ENCODE measurements at regions not wholly inside any gene's neighbourhood (a gene's known extent, or its start where the extent isn't known, plus 50 kb on each side); places are given as distances from the start of the nearest gene placed in this dataset.

DNA sequence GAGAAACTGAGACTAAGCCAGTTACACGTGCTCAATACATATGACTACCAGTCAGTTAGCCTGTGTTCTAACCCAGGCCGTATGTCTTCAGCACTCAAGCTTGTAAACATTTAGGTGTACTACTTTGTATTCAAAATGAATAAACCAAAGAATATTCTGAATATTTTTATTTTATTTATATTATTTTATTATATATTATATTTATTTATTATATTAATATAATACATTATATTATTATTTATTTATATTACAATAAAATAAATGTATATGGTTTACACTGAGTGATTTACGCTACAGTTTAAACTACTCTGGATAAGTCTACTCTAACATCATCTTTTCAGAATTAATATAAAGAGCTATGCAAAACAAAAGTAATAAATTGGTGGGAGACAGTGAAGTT, 691.5 kb downstream of the CENPC start:
- H3K36me3 Mint-ChIP-seq = no peaks in the 10 kb centered on the region
- no peaks in the 10 kb centered on the region for H3K4me1 Mint-ChIP-seq
- Histone ChIP-seq H3K27ac (ENCODE audit: low read length) (no peak overlapping the region), H3K9me3 (no peaks in the 10 kb centered on the region), H3K4me3 (ENCODE audit: control insufficient read depth in 1 of 2, extremely low read depth in 1 of 2, low read length in 1 of 2) (no peak overlapping the region), H3K4me1 (ENCODE audit: control insufficient read depth in 1 of 2, extremely low read depth in 1 of 2, insufficient read depth in 2 of 2, low read length in 2 of 2) (no peaks in the 10 kb centered on the region), H3K36me3 (ENCODE audit: control insufficient read depth in 2 of 2, extremely low read depth in 1 of 2, insufficient read depth in 1 of 2, low read length in 1 of 2) (no peaks in the 10 kb centered on the region), H3K27me3 (replicated peaks in 1 of 2; ENCODE audit: control insufficient read depth in 2 of 2, extremely low read depth in 1 of 2, insufficient read depth in 2 of 2, low read length in 1 of 2) (no peaks in the 10 kb centered on the region)
- peaks cover 0 to 4% (median 0%) of the 10 kb centered on the region in 3 donors for H3K9me3 Mint-ChIP-seq
- ChIA-PET CTCF (no interaction called here), POLR2A (no interaction called here)
- no peaks in the 10 kb centered on the region for H3K27me3 Mint-ChIP-seq
- H3K4me3 Mint-ChIP-seq = no peak overlapping the region
- H3K27ac Mint-ChIP-seq = no peak overlapping the region
- DNase-seq (no peak), ATAC-seq (replicated peaks in 1 of 4) (no peak)
- no CpG with 5 or more reads among the region's 3 CpGs for WGBS (ENCODE audit: insufficient coverage)

DNA sequence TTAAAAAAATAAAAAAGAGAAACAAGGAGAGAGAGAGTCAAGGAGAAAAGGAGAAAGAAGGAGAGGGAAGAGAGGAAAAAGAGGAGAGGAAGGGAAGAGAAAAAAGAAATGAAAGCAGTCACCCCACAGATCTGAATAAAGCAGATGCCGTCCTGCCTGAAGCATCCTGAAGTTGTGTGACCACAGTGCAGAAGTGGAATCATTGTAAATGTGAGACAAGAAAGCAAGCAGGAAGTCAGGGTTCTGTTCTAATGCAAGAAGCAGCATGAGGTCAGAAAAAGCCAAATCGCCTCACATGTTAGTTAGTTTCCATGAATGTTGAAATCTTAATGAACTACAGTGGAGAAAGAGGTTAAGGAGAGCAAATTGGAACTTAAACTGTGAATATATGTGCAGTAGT, 692.5 kb downstream of the CENPC start:
- peaks cover 0 to 4% (median 0%) of the 10 kb centered on the region in 3 donors for H3K9me3 Mint-ChIP-seq
- H3K27me3 Mint-ChIP-seq = no peaks in the 10 kb centered on the region
- H3K4me1 ChIP-seq (ENCODE audit: control insufficient read depth in 1 of 2, extremely low read depth in 1 of 2, insufficient read depth in 2 of 2, low read length in 2 of 2) = no peaks in the 10 kb centered on the region
- no peak overlapping the region for H3K27ac Mint-ChIP-seq
- no peaks in the 10 kb centered on the region for H3K36me3 Mint-ChIP-seq
- DNase-seq (no peak), ATAC-seq (replicated peaks in 1 of 4) (no peak)
- no peak overlapping the region for H3K4me3 ChIP-seq (ENCODE audit: control insufficient read depth in 1 of 2, extremely low read depth in 1 of 2, low read length in 1 of 2)
- H3K36me3 ChIP-seq (ENCODE audit: control insufficient read depth in 2 of 2, extremely low read depth in 1 of 2, insufficient read depth in 1 of 2, low read length in 1 of 2) = no peaks in the 10 kb centered on the region
- no peak overlapping the region for H3K27ac ChIP-seq (ENCODE audit: low read length)
- no peaks in the 10 kb centered on the region for H3K4me1 Mint-ChIP-seq
- ChIA-PET CTCF (no interaction called here), POLR2A (no interaction called here)
- H3K27me3 ChIP-seq (replicated peaks in 1 of 2; ENCODE audit: control insufficient read depth in 2 of 2, extremely low read depth in 1 of 2, insufficient read depth in 2 of 2, low read length in 1 of 2) = no peaks in the 10 kb centered on the region
- H3K4me3 Mint-ChIP-seq = no peak overlapping the region
- no peaks in the 10 kb centered on the region for H3K9me3 ChIP-seq
- WGBS (ENCODE audit: insufficient coverage) = 48% methylated on average over 2 of the region's 2 CpGs

DNA sequence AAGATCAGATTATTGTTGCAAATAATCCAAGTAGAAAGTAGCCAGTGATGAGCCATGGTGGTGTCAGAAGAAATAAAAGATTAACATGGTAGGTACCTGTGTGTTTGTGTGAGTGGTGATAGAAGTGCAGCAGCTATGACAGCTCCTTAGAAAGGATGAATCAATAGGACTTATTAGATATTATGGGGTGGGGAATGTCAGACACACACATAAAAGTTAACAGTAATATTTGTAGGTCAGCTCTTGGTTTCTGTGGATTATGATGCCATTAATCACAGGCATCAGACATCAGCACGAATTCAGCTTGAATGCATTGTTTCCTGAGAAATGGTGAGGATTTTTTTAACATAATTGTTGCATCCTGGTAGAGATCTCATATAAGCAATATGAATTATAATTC, 695.7 kb downstream of the CENPC start:
- Mint-ChIP-seq H3K27me3 (no peaks in the 10 kb centered on the region), H3K9me3 (no peaks in the 10 kb centered on the region), H3K27ac (no peak overlapping the region), H3K4me3 (no peak overlapping the region), H3K36me3 (no peaks in the 10 kb centered on the region), H3K4me1 (no peaks in the 10 kb centered on the region)
- Histone ChIP-seq H3K4me3 (ENCODE audit: control insufficient read depth in 1 of 2, extremely low read depth in 1 of 2, low read length in 1 of 2) (no peak overlapping the region), H3K27ac (ENCODE audit: low read length) (no peak overlapping the region), H3K4me1 (ENCODE audit: control insufficient read depth in 1 of 2, extremely low read depth in 1 of 2, insufficient read depth in 2 of 2, low read length in 2 of 2) (no peaks in the 10 kb centered on the region), H3K36me3 (ENCODE audit: control insufficient read depth in 2 of 2, extremely low read depth in 1 of 2, insufficient read depth in 1 of 2, low read length in 1 of 2) (no peaks in the 10 kb centered on the region), H3K9me3 (no peaks in the 10 kb centered on the region), H3K27me3 (replicated peaks in 1 of 2; ENCODE audit: control insufficient read depth in 2 of 2, extremely low read depth in 1 of 2, insufficient read depth in 2 of 2, low read length in 1 of 2) (no peaks in the 10 kb centered on the region)
- POLR2A ChIA-PET = no interaction called here
- WGBS (ENCODE audit: insufficient coverage) = no CpG with 5 or more reads among the region's 1 CpG
- DNase-seq = no peak
- ATAC-seq (replicated peaks in 1 of 4) = no peak
- CTCF ChIA-PET = no interaction called here

DNA sequence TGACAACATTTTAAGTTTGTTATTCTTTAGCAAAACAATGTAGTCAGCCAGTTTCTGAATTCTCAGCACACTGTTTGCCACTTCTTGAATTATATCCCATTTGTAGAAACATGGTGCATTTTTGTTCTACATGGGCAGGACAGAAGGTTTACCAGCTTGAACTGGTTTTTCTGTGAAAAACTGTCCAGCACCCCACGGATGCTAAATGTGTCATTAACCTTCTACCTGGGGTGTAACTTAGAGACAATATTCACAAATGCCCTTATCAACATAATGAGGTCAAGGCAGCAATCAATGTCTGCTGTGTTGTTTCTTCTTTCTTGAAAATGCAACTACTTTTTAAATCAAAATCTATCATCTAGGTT, 702.6 kb downstream of the CENPC start:
- ATAC-seq (replicated peaks in 1 of 4) (no peak), DNase-seq (no peak)
- H3K36me3 Mint-ChIP-seq = no peaks in the 10 kb centered on the region
- no peaks in the 10 kb centered on the region for H3K4me1 Mint-ChIP-seq
- H3K27me3 ChIP-seq (replicated peaks in 1 of 2; ENCODE audit: control insufficient read depth in 2 of 2, extremely low read depth in 1 of 2, insufficient read depth in 2 of 2, low read length in 1 of 2) = no peaks in the 10 kb centered on the region
- WGBS (ENCODE audit: insufficient coverage) = no CpG with 5 or more reads among the region's 1 CpG
- no peak overlapping the region for H3K4me3 Mint-ChIP-seq
- no peaks in the 10 kb centered on the region for H3K27me3 Mint-ChIP-seq
- H3K4me3 ChIP-seq (ENCODE audit: control insufficient read depth in 1 of 2, extremely low read depth in 1 of 2, low read length in 1 of 2) = no peak overlapping the region
- H3K4me1 ChIP-seq (ENCODE audit: control insufficient read depth in 1 of 2, extremely low read depth in 1 of 2, insufficient read depth in 2 of 2, low read length in 2 of 2) = no peaks in the 10 kb centered on the region
- H3K9me3 ChIP-seq = no peaks in the 10 kb centered on the region
- ChIA-PET POLR2A (no interaction called here), CTCF (no interaction called here)
- no peaks in the 10 kb centered on the region for H3K36me3 ChIP-seq (ENCODE audit: control insufficient read depth in 2 of 2, extremely low read depth in 1 of 2, insufficient read depth in 1 of 2, low read length in 1 of 2)
- H3K27ac Mint-ChIP-seq = no peak overlapping the region
- peaks cover 7 to 14% (median 11%) of the 10 kb centered on the region in 3 donors for H3K9me3 Mint-ChIP-seq
- H3K27ac ChIP-seq (ENCODE audit: low read length) = no peak overlapping the region

DNA sequence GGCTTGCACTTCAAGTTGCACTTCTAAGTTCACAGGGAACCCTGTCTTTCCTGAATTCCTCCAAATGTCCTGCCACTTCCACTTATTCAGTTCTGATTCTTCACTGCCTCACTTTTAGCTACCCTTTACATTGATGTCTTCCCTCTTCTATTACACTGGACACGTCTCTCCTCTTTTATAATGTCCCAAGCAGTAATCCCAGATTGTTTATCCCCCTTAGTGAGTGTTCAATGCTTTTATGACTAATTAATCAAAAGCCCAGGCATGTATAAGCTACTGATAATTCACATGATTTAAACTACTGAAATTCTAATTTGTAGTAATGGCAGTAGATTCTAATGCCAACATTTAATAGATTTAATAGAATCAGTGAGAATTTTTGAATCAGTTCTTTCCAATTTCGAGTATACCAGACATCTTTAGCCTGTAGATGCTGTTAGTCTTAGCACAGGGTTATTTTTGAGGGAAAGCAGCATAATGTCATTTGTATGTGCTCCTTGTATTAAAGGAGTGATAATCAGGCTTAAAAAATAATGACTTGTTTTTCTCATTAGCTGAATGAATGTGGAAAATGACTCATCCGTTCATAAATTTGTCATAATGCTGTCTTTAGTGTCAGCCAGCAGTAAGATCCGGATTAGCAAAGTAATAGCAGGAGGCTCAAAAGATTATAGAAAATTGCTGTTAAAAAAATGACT, 703.1 kb downstream of the CENPC start:
- no peak overlapping the region for H3K27ac ChIP-seq (ENCODE audit: low read length)
- no peaks in the 10 kb centered on the region for H3K9me3 ChIP-seq
- Mint-ChIP-seq H3K4me3 (no peak overlapping the region), H3K36me3 (no peaks in the 10 kb centered on the region), H3K4me1 (no peaks in the 10 kb centered on the region), H3K9me3 (peaks cover 7 to 14% (median 11%) of the 10 kb centered on the region in 3 donors), H3K27me3 (no peaks in the 10 kb centered on the region), H3K27ac (no peak overlapping the region)
- POLR2A ChIA-PET = no interaction called here
- no peak for DNase-seq
- WGBS (ENCODE audit: insufficient coverage) = 58% methylated on average over 2 of the region's 4 CpGs
- H3K36me3 ChIP-seq (ENCODE audit: control insufficient read depth in 2 of 2, extremely low read depth in 1 of 2, insufficient read depth in 1 of 2, low read length in 1 of 2) = no peaks in the 10 kb centered on the region
- CTCF ChIA-PET = no interaction called here
- H3K27me3 ChIP-seq (replicated peaks in 1 of 2; ENCODE audit: control insufficient read depth in 2 of 2, extremely low read depth in 1 of 2, insufficient read depth in 2 of 2, low read length in 1 of 2) = no peaks in the 10 kb centered on the region
- H3K4me3 ChIP-seq (ENCODE audit: control insufficient read depth in 1 of 2, extremely low read depth in 1 of 2, low read length in 1 of 2) = no peak overlapping the region
- no peak for ATAC-seq (replicated peaks in 1 of 4)
- H3K4me1 ChIP-seq (ENCODE audit: control insufficient read depth in 1 of 2, extremely low read depth in 1 of 2, insufficient read depth in 2 of 2, low read length in 2 of 2) = no peaks in the 10 kb centered on the region

DNA sequence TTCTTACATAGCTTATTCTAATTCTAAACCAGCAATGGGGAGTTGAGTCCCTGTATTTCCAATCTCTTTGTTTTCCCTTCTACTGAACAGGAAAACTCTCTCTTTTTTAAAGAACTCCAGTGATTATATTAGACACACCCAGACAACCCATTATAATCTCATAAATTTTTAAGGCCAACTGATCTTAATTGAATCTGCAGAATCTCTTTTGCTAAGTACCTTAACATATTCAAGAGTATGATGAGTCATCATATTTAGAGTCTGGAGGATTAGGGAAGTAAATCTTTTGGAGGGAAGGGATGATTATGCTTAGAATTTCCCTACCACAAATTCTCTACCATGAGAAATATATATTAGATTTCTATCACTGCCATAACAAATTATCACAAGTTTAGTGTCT, 705.1 kb downstream of the CENPC start:
- Mint-ChIP-seq H3K4me3 (no peak overlapping the region), H3K36me3 (no peaks in the 10 kb centered on the region), H3K4me1 (no peaks in the 10 kb centered on the region), H3K27me3 (no peaks in the 10 kb centered on the region), H3K27ac (no peak overlapping the region), H3K9me3 (peaks cover 7 to 14% (median 11%) of the 10 kb centered on the region in 3 donors)
- H3K27ac ChIP-seq (ENCODE audit: low read length) = no peak overlapping the region
- POLR2A ChIA-PET = no interaction called here
- no peak overlapping the region for H3K4me3 ChIP-seq (ENCODE audit: control insufficient read depth in 1 of 2, extremely low read depth in 1 of 2, low read length in 1 of 2)
- no peaks in the 10 kb centered on the region for H3K27me3 ChIP-seq (replicated peaks in 1 of 2; ENCODE audit: control insufficient read depth in 2 of 2, extremely low read depth in 1 of 2, insufficient read depth in 2 of 2, low read length in 1 of 2)
- H3K4me1 ChIP-seq (ENCODE audit: control insufficient read depth in 1 of 2, extremely low read depth in 1 of 2, insufficient read depth in 2 of 2, low read length in 2 of 2) = no peaks in the 10 kb centered on the region
- DNase-seq (no peak), ATAC-seq (replicated peaks in 1 of 4) (no peak)
- CTCF ChIA-PET = no interaction called here
- no peaks in the 10 kb centered on the region for H3K36me3 ChIP-seq (ENCODE audit: control insufficient read depth in 2 of 2, extremely low read depth in 1 of 2, insufficient read depth in 1 of 2, low read length in 1 of 2)
- H3K9me3 ChIP-seq = no peaks in the 10 kb centered on the region

DNA sequence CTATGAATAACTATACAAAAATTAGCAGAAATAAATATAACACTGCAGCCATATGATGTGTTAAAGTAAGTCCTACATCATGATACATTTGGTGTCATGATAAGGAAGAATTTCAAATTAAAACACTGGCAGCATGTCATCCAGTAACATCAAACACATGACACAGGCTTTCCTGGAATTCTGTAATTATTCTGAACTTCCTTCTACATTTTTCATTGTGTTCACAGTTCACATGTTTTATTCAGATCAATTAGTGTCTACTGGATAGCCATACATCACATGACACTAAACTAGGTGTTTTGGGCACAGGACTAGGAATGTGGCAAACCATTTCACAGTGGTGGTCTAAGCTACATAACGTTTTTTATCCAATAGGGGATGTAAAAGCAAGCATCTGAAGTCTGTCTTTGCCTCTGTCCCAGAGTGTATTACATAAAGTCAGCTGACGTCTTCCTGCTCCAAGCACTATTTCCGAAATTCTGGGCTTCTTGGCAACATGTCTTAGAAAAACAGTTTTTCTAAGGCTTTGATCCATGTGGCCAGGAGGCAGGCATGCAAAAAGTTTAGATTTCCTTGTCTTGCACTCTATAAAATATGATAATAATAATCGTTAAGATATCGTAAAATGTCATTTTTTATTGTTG, 707.9 kb downstream of the CENPC start:
- Mint-ChIP-seq H3K4me3 (no peak overlapping the region), H3K27me3 (no peaks in the 10 kb centered on the region), H3K9me3 (peaks cover 9 to 17% (median 15%) of the 10 kb centered on the region in 3 donors), H3K4me1 (no peaks in the 10 kb centered on the region), H3K36me3 (no peaks in the 10 kb centered on the region), H3K27ac (no peak overlapping the region)
- Histone ChIP-seq H3K9me3 (no peaks in the 10 kb centered on the region), H3K4me3 (ENCODE audit: control insufficient read depth in 1 of 2, extremely low read depth in 1 of 2, low read length in 1 of 2) (no peak overlapping the region), H3K36me3 (ENCODE audit: control insufficient read depth in 2 of 2, extremely low read depth in 1 of 2, insufficient read depth in 1 of 2, low read length in 1 of 2) (no peaks in the 10 kb centered on the region), H3K27me3 (replicated peaks in 1 of 2; ENCODE audit: control insufficient read depth in 2 of 2, extremely low read depth in 1 of 2, insufficient read depth in 2 of 2, low read length in 1 of 2) (no peaks in the 10 kb centered on the region), H3K4me1 (ENCODE audit: control insufficient read depth in 1 of 2, extremely low read depth in 1 of 2, insufficient read depth in 2 of 2, low read length in 2 of 2) (no peaks in the 10 kb centered on the region), H3K27ac (ENCODE audit: low read length) (no peak overlapping the region)
- POLR2A ChIA-PET = no interaction called here
- CTCF ChIA-PET = no interaction called here
- no peak for ATAC-seq (replicated peaks in 1 of 4)
- 83% methylated on average over 1 of the region's 5 CpGs for WGBS (ENCODE audit: insufficient coverage)
- DNase-seq = no peak
